IMR-90 (cell line): ENCODE measurements at regions not wholly inside any gene's neighbourhood (a gene's known extent, or its start where the extent isn't known, plus 50 kb on each side); places are given as distances from the start of the nearest gene placed in this dataset.

ENCODE experiments used
- ATAC-seq: fragments of 200-7000 bp; cut with Tn5 transposase; 2 replicates; pipeline ENCODE4 v1.9.1; 2020; ENCODE audit warnings: low read depth, mild to moderate bottlenecking, moderate library complexity
- BruUV-seq: library from RNA; stranded (reverse); fragments of 400-500 nt; replicated peaks from 2 replicates; lab custom pipeline; 2021; lab: Mats Ljungman, UMichigan
- CTCF ChIA-PET: fragments of 300-600 bp; formaldehyde crosslinking; extraction: SDS; loops from one replicate; lab custom pipeline; 2021; ENCODE audit warnings: antibody characterized with exemption; lab: Yijun Ruan, JAX
- POLR2A ChIA-PET: fragments of 300-600 bp; sonication (Branson Sonifier 250); formaldehyde crosslinking; loops from one replicate; lab custom pipeline; 2022; ENCODE audit warnings: antibody characterized with exemption; ENCODE audit not compliant: unreplicated experiment; lab: Charles Lee
- DNase-seq: peaks from one replicate; pipeline ENCODE4 v3.0.0; 2013
- H2AFZ ChIP-seq: replicated peaks from 2 replicates; pipeline ENCODE3; 2013; ENCODE audit warnings: low read length, mild to moderate bottlenecking; ENCODE audit not compliant: poor library complexity
- H2AK5ac ChIP-seq: 2 replicates; pipeline ENCODE4 v1.6.1; 2013; ENCODE audit warnings: low read depth, low read length, inconsistent platforms
- H2AK9ac ChIP-seq: replicated peaks from 2 replicates; pipeline ENCODE3; 2013; ENCODE audit warnings: mild to moderate bottlenecking, low read depth, low read length, moderate library complexity; ENCODE audit not compliant: poor library complexity
- H2BK120ac ChIP-seq: 2 replicates; pipeline ENCODE4 v1.6.1; 2013; ENCODE audit warnings: low read depth, low read length, inconsistent platforms
- H2BK15ac ChIP-seq: 3 replicates; pipeline ENCODE4 v1.6.1; 2013; ENCODE audit warnings: low read depth, low read length, inconsistent platforms
- H2BK20ac ChIP-seq: 2 replicates; pipeline ENCODE4 v1.6.1; 2013; ENCODE audit warnings: low read depth, mild to moderate bottlenecking, inconsistent platforms, low read length, moderate library complexity
- H2BK5ac ChIP-seq: 2 replicates; pipeline ENCODE4 v1.6.1; 2013; ENCODE audit warnings: mild to moderate bottlenecking, low read depth, low read length, inconsistent platforms; ENCODE audit not compliant: poor library complexity, severe bottlenecking
- H3K14ac ChIP-seq: replicated peaks from 2 replicates; pipeline ENCODE4 v1.6.1; 2013; ENCODE audit warnings: low read depth, low read length, inconsistent platforms
- H3K18ac ChIP-seq: 2 replicates; pipeline ENCODE4 v1.6.1; 2013; ENCODE audit warnings: low read depth, low read length, control low read depth
- H3K23ac ChIP-seq: 2 replicates; pipeline ENCODE4 v1.6.1; 2013; ENCODE audit warnings: low read depth, low read length, inconsistent platforms
- H3K27ac ChIP-seq: 2 replicates; pipeline ENCODE4 v1.5.1; 2013; ENCODE audit warnings: mild to moderate bottlenecking, control low read depth, low read length; ENCODE audit not compliant: insufficient read depth
- H3K27me3 ChIP-seq: 2 replicates; pipeline ENCODE4 v1.6.1; 2013; ENCODE audit warnings: low read length; ENCODE audit not compliant: control insufficient read depth, insufficient read depth
- H3K36me3 ChIP-seq: 2 replicates; pipeline ENCODE4 v1.6.1; 2013; ENCODE audit warnings: low read length, mixed read lengths; ENCODE audit not compliant: control insufficient read depth, insufficient read depth
- H3K4ac ChIP-seq: 2 replicates; pipeline ENCODE4 v1.6.1; 2013; ENCODE audit warnings: low read depth, low read length, inconsistent platforms
- H3K4me1 ChIP-seq: 2 replicates; pipeline ENCODE4 v1.6.1; 2013; ENCODE audit warnings: low read length, mixed read lengths; ENCODE audit not compliant: control insufficient read depth, insufficient read depth
- H3K4me2 ChIP-seq: 2 replicates; pipeline ENCODE4 v1.6.1; 2013; ENCODE audit warnings: low read depth, mild to moderate bottlenecking, control low read depth, low read length, moderate library complexity
- H3K4me3 ChIP-seq: 2 replicates; pipeline ENCODE4 v1.5.1; 2013; ENCODE audit warnings: low read depth, mild to moderate bottlenecking, control low read depth, low read length, moderate library complexity; ENCODE audit not compliant: insufficient read depth
- H3K56ac ChIP-seq: 2 replicates; pipeline ENCODE4 v1.6.1; 2013; ENCODE audit warnings: low read length, inconsistent platforms; ENCODE audit not compliant: insufficient read depth; ENCODE audit errors: extremely low read depth
- H3K79me1 ChIP-seq, 2 experiments: 2 replicates each; pipeline ENCODE4 v1.6.1; 2013; ENCODE audit warnings: low read length in 2 of 2, inconsistent platforms in 1 of 2, low read depth in 1 of 2
- H3K9ac ChIP-seq: 2 replicates; pipeline ENCODE4 v1.6.1; 2013; ENCODE audit warnings: low read depth, low read length, control low read depth
- H3K9me1 ChIP-seq: 2 replicates; pipeline ENCODE4 v1.6.1; 2013; ENCODE audit warnings: low read length, inconsistent platforms; ENCODE audit not compliant: insufficient read depth
- H3K9me3 ChIP-seq: 2 replicates; pipeline ENCODE4 v1.6.1; 2013; ENCODE audit warnings: low read length; ENCODE audit not compliant: control insufficient read depth, insufficient read depth
- H4K20me1 ChIP-seq: 2 replicates; pipeline ENCODE4 v1.6.1; 2013; ENCODE audit warnings: low read length, inconsistent platforms; ENCODE audit not compliant: insufficient read depth
- H4K5ac ChIP-seq: 2 replicates; pipeline ENCODE4 v1.6.1; 2013; ENCODE audit warnings: mild to moderate bottlenecking, low read depth, low read length, control low read depth
- H4K8ac ChIP-seq, 2 experiments: 2 replicates each; pipeline ENCODE4 v1.6.1; 2013; ENCODE audit warnings: low read depth in 2 of 2, low read length in 2 of 2, control low read depth in 1 of 2, inconsistent platforms in 1 of 2
- H4K91ac ChIP-seq: 2 replicates; pipeline ENCODE4 v1.6.1; 2013; ENCODE audit warnings: low read depth, low read length, inconsistent platforms; ENCODE audit not compliant: insufficient read depth
- CEBPB ChIP-seq: IDR thresholded peaks from 2 replicates; pipeline ENCODE4 v1.6.1; 2012; ENCODE audit warnings: low read depth, low read length, improper control_type of control experiment
- CTCF ChIP-seq: conservative IDR thresholded peaks from 2 replicates; pipeline ENCODE4 v1.5.1; 2012; ENCODE audit warnings: mild to moderate bottlenecking, low read depth, low read length, improper control_type of control experiment
- FOS ChIP-seq: fragments of 150-350 bp; IDR thresholded peaks from 2 replicates; pipeline ENCODE4 v1.6.1; 2016; ENCODE audit warnings: low read depth, low read length
- MAFK ChIP-seq: IDR thresholded peaks from 2 replicates; pipeline ENCODE4 v1.6.1; 2012; ENCODE audit warnings: low read depth, low read length, improper control_type of control experiment
- MAZ ChIP-seq: IDR thresholded peaks from 2 replicates; pipeline ENCODE4 v1.6.1; 2012; ENCODE audit warnings: low read depth, mild to moderate bottlenecking, low read length, improper control_type of control experiment, moderate library complexity, borderline replicate concordance
- MXI1 ChIP-seq: IDR thresholded peaks from 2 replicates; pipeline ENCODE4 v1.6.1; 2012; ENCODE audit warnings: low read depth, mild to moderate bottlenecking, low read length, moderate library complexity, borderline replicate concordance
- NFE2L2 ChIP-seq: fragments of 150-350 bp; IDR thresholded peaks from 2 replicates; pipeline ENCODE4 v1.6.1; 2016; ENCODE audit warnings: low read depth, mild to moderate bottlenecking, low read length
- POLR2A ChIP-seq: IDR thresholded peaks from 2 replicates; pipeline ENCODE4 v1.6.1; 2012; ENCODE audit warnings: mild to moderate bottlenecking, low read depth, low read length
- RCOR1 ChIP-seq: IDR thresholded peaks from 2 replicates; pipeline ENCODE4 v1.6.1; 2012; ENCODE audit warnings: mild to moderate bottlenecking, low read length, improper control_type of control experiment; ENCODE audit not compliant: insufficient replicate concordance
- SMC3 ChIP-seq: fragments of 150-350 bp; IDR thresholded peaks from 2 replicates; pipeline ENCODE4 v1.6.1; 2016; ENCODE audit warnings: low read depth, mild to moderate bottlenecking, antibody characterized with exemption, low read length, moderate library complexity
- WGBS, 2 experiments: methylation state at CpG; one replicate each; pipeline versions ENCODE4 v1.1.5 to v1.1.7; 2013; ENCODE audit warnings: missing lambda C conversion rate in 2 of 2; ENCODE audit not compliant: insufficient read length in 1 of 2; ENCODE audit errors: extremely low coverage in 2 of 2; 5-methylcytosine and 5-hydroxymethylcytosine counted together
- dilution Hi-C: fragments of 300-500 bp; cut with HindIII; formaldehyde crosslinking; loops from one replicate; pipeline ENCODE4 v1.14.3; 2018; ENCODE audit warnings: low sequenced_read_pairs; ENCODE audit not compliant: unreplicated experiment
- in situ Hi-C: fragments of 300-500 bp; cut with MboI; formaldehyde crosslinking; loops from 3 replicates; pipeline ENCODE4 v1.14.3; 2019; ENCODE audit warnings: low sequenced_read_pairs, inconsistent platforms, mixed read lengths
- intact Hi-C: fragments of 100-400 bp; cut with micrococcal nuclease; formaldehyde crosslinking; loops from 2 replicates; pipeline ENCODE4 v1.10.0; 2022

- no peak overlapping the region for H2BK15ac ChIP-seq
- H3K9me1 ChIP-seq: no peaks in the 10 kb centered on the region
- no peak overlapping the region for H2AK5ac ChIP-seq
- no peaks in the 10 kb centered on the region for H3K79me1 ChIP-seq
- H3K4me2 ChIP-seq: no peak overlapping the region
- dilution Hi-C loops (no loop called here), intact Hi-C loops (no loop called here), in situ Hi-C loops (no loop called here)
- no peak overlapping the region for H4K91ac ChIP-seq
- H3K27me3 ChIP-seq: peaks cover 2% of the 10 kb centered on the region; the same call in 1 of the 2 replicates
- H3K27ac ChIP-seq: no peak overlapping the region
- no peak overlapping the region for H4K5ac ChIP-seq
- no peak overlapping the region for H3K4me3 ChIP-seq
- no peak overlapping the region for H3K14ac ChIP-seq
- no peaks in the 10 kb centered on the region for H3K4me1 ChIP-seq
- ATAC-seq: no peak
- H2BK5ac ChIP-seq: no peak overlapping the region
- no peak overlapping the region for H2AFZ ChIP-seq
- no TSS peak for BruUV-seq
- no peak overlapping the region for H2AK9ac ChIP-seq
- H4K8ac ChIP-seq: no peak overlapping the region
- no CpG with 5 or more reads among the region's 6 CpGs for WGBS, 2 experiments
- no peaks in the 10 kb centered on the region for H4K20me1 ChIP-seq
- POLR2A ChIA-PET: no interaction called here
- H3K23ac ChIP-seq: no peak overlapping the region
- no peaks in the 10 kb centered on the region for H3K9me3 ChIP-seq
- no peak overlapping the region for H2BK120ac ChIP-seq
- CTCF ChIA-PET: no interaction called here
- TF ChIP-seq CEBPB (no peak), NFE2L2 (no peak), MAZ (no peak), SMC3 (no peak), CTCF (no peak), FOS (no peak), POLR2A (no peak), MXI1 (no peak), MAFK (no peak), RCOR1 (no peak)
- H3K9ac ChIP-seq: no peak overlapping the region
- H3K18ac ChIP-seq: no peak overlapping the region
- H3K4ac ChIP-seq: no peak overlapping the region
- H3K56ac ChIP-seq: no peak overlapping the region
- no peak overlapping the region for H2BK20ac ChIP-seq
- DNase-seq: no peak
- no peaks in the 10 kb centered on the region for H3K36me3 ChIP-seq
Measured at GRCh38 chr5:174428895-174429294, 295.5 kb upstream of the MSX2 start.
